Lower lobe of right lung (tissue), 2 donors: ENCODE measurements at regions not wholly inside any gene's neighbourhood (a gene's known extent, or its start where the extent isn't known, plus 50 kb on each side); places are given as distances from the start of the nearest gene placed in this dataset.

Experiments used
- ATAC-seq, 2 donors: fragments of 200-7000 bp; cut with Tn5 transposase; one replicate each; pipeline ENCODE4 v1.9.1; 2020 to 2022; ENCODE audit warnings: mild to moderate bottlenecking in 2 of 2, moderate library complexity in 2 of 2
- DNase-seq: peaks from one replicate; pipeline ENCODE4 v3.0.0-alpha.2; 2020
- H3K27ac ChIP-seq: fragments of 200-600 bp; one replicate; pipeline ENCODE4 v1.8.0; 2022
- H3K27me3 ChIP-seq: fragments of 200-600 bp; one replicate; pipeline ENCODE4 v1.8.0; 2022; ENCODE audit warnings: low read depth
- H3K36me3 ChIP-seq: fragments of 200-600 bp; one replicate; pipeline ENCODE4 v1.8.0; 2022; ENCODE audit warnings: mild to moderate bottlenecking
- H3K4me1 ChIP-seq: fragments of 200-600 bp; one replicate; pipeline ENCODE4 v1.8.0; 2022
- H3K4me3 ChIP-seq: fragments of 200-600 bp; one replicate; pipeline ENCODE4 v1.8.0; 2022; ENCODE audit warnings: mild to moderate bottlenecking
- H3K9me3 ChIP-seq: fragments of 200-600 bp; one replicate; pipeline ENCODE4 v1.8.0; 2022
- CTCF ChIP-seq: fragments of 200-600 bp; IDR thresholded peaks from one replicate; pipeline ENCODE4 v1.8.0; 2022; ENCODE audit warnings: antibody characterized with exemption, mild to moderate bottlenecking
- intact Hi-C: fragments of 100-400 bp; cut with DNase I; formaldehyde crosslinking; loops from one replicate; pipeline ENCODE4 v1.11.0; 2022
- donor health status: DM: no; HTN: yes; CAD: no; lungs with severe emphysema.

- Histone ChIP-seq H3K9me3 (no peaks in the 10 kb centered on the region), H3K36me3 (no peaks in the 10 kb centered on the region), H3K27ac (no peak overlapping the region), H3K4me1 (no peaks in the 10 kb centered on the region), H3K4me3 (no peak overlapping the region), H3K27me3 (no peaks in the 10 kb centered on the region)
- ATAC-seq (no peak), DNase-seq (no peak)
- no peak for TF ChIP-seq CTCF
- intact Hi-C loops, result no loop called here
These were observed 120.2 kb upstream of the WDFY3 start for GRCh38 chr4:85086721-85087120.

- intact Hi-C loops, result no loop called here
- Histone ChIP-seq H3K27me3 (no peaks in the 10 kb centered on the region), H3K27ac (no peak overlapping the region), H3K4me3 (no peak overlapping the region), H3K9me3 (peaks cover 5% of the 10 kb centered on the region), H3K4me1 (no peaks in the 10 kb centered on the region), H3K36me3 (no peaks in the 10 kb centered on the region)
- TF ChIP-seq CTCF, result no peak
- ATAC-seq (no peak), DNase-seq (no peak)
These were observed 126.0 kb upstream of the WDFY3 start for GRCh38 chr4:85092536-85092935.

GRCh38 chr4:85092943-85093342 is 126.5 kb upstream of the WDFY3 start:
- Histone ChIP-seq H3K27ac (no peak overlapping the region), H3K4me3 (no peak overlapping the region), H3K9me3 (peaks cover 5% of the 10 kb centered on the region), H3K36me3 (no peaks in the 10 kb centered on the region), H3K4me1 (no peaks in the 10 kb centered on the region), H3K27me3 (no peaks in the 10 kb centered on the region)
- intact Hi-C loops, result no loop called here
- no peak for TF ChIP-seq CTCF
- DNase-seq, result no peak
- ATAC-seq, result no peak

GRCh38 chr4:85094735-85095134 is 128.2 kb upstream of the WDFY3 start:
- Histone ChIP-seq H3K27ac (no peak overlapping the region), H3K27me3 (no peaks in the 10 kb centered on the region), H3K4me1 (no peaks in the 10 kb centered on the region), H3K36me3 (no peaks in the 10 kb centered on the region), H3K9me3 (peaks cover 5% of the 10 kb centered on the region), H3K4me3 (no peak overlapping the region)
- TF ChIP-seq CTCF, result no peak
- ATAC-seq, result no peak
- no peak for DNase-seq
- intact Hi-C loops, result no loop called here

- TF ChIP-seq CTCF, result no peak
- Histone ChIP-seq H3K9me3 (no peaks in the 10 kb centered on the region), H3K36me3 (no peaks in the 10 kb centered on the region), H3K27ac (no peak overlapping the region), H3K27me3 (no peaks in the 10 kb centered on the region), H3K4me3 (no peak overlapping the region), H3K4me1 (no peaks in the 10 kb centered on the region)
- DNase-seq (no peak), ATAC-seq (no peak)
- intact Hi-C loops, result no loop called here
These were observed 136.1 kb upstream of the WDFY3 start for GRCh38 chr4:85102606-85103005.

- ATAC-seq, result no peak
- no peaks in the 10 kb centered on the region for H3K36me3 ChIP-seq
- H3K27ac ChIP-seq, result no peak overlapping the region
- intact Hi-C loops, result no loop called here
- no peaks in the 10 kb centered on the region for H3K4me1 ChIP-seq
- H3K27me3 ChIP-seq, result no peaks in the 10 kb centered on the region
- TF ChIP-seq CTCF, result no peak
- no peaks in the 10 kb centered on the region for H3K9me3 ChIP-seq
- DNase-seq, result no peak
- H3K4me3 ChIP-seq, result no peak overlapping the region
These were observed 139.7 kb upstream of the WDFY3 start for GRCh38 chr4:85106166-85106565.
